Ovary (tissue), 7 donors: ENCODE measurements at regions not wholly inside any gene's neighbourhood (a gene's known extent, or its start where the extent isn't known, plus 50 kb on each side); places are given as distances from the start of the nearest gene placed in this dataset.
"Not testable (repeated sequence)": the region's sequence is repeated elsewhere in the genome, so short reads cannot be mapped to it uniquely, and the experiment has no call there.

Experiments used
- DNase-seq, 5 donors: peaks; one replicate each; pipeline ENCODE4 v3.0.0-alpha.2; 2019 to 2020
- H3K27ac ChIP-seq, 2 donors: fragments of 200-600 bp; one replicate each; pipeline versions ENCODE4 v1.5.1 to v1.8.0; 2019 to 2022
- H3K27me3 ChIP-seq: fragments of 200-600 bp; one replicate; pipeline ENCODE4 v1.8.0; 2022
- H3K36me3 ChIP-seq: fragments of 200-600 bp; sonication (generic); one replicate; pipeline ENCODE4 v1.5.1; 2019
- H3K4me1 ChIP-seq: one replicate; pipeline ENCODE4 v1.8.1; 2013; ENCODE audit warnings: mild to moderate bottlenecking, moderate library complexity; ENCODE audit not compliant: insufficient read depth
- H3K4me3 ChIP-seq: fragments of 200-600 bp; sonication (generic); one replicate; pipeline ENCODE4 v1.5.1; 2017
- H3K9me3 ChIP-seq, 2 donors: fragments of 200-600 bp in 1 of 2; sonication (generic) in 1 of 2; one replicate each; pipeline versions ENCODE4 v1.5.1 to v1.8.1; 2013 to 2019; ENCODE audit warnings: mild to moderate bottlenecking in 1 of 2, moderate library complexity in 1 of 2
- CTCF ChIP-seq, 3 donors: fragments of 450-650 bp in 2 of 3; fragments of 200-600 bp in 1 of 3; IDR thresholded peaks; one replicate each; pipeline versions ENCODE4 v1.5.1 to v1.8.0; 2016 to 2022; ENCODE audit warnings: antibody characterized with exemption in 3 of 3, mild to moderate bottlenecking in 1 of 3
- EP300 ChIP-seq: sonication (generic); formaldehyde crosslinking; IDR thresholded peaks from one replicate; pipeline ENCODE4 v1.6.1; 2017; ENCODE audit warnings: antibody characterized with exemption
- POLR2A ChIP-seq: fragments of 450-650 bp; IDR thresholded peaks from one replicate; pipeline ENCODE4 v1.6.1; 2017; ENCODE audit warnings: antibody characterized with exemption, mild to moderate bottlenecking, moderate library complexity
- WGBS, 3 donors: extraction: QIAGEN DNeasy Blood & Tissue Kit in 1 of 3; methylation state at CpG; one replicate each; pipeline versions ENCODE4 v1.1.5 to v1.1.7; 2013 to 2017; 5-methylcytosine and 5-hydroxymethylcytosine counted together
- intact Hi-C, 4 donors: fragments of 100-400 bp; cut with DNase I; formaldehyde crosslinking; loops; one replicate each; pipeline versions ENCODE4 v1.11.0 to v1.15.1; 2022 to 2023
- donor health status: DM: no; HTN: no; CAD: no; lungs with moderate emphysema.
- donor health status: DM: no; HTN: no; CAD: no.
- donor health status: Bipolar disorder and iron deficiency.
- donor health status: DM: no; HTN: no; CAD: no.
- donor health status: DM: yes; HTN: yes; CAD: no.

- no peaks in the 10 kb centered on the region for H3K9me3 ChIP-seq
- H3K27me3 ChIP-seq: no peaks in the 10 kb centered on the region
- WGBS, 3 donors: 83 to 84% (median 83%) methylated on average over 2 of the region's 2 CpGs
- no peak for DNase-seq
- no peaks in the 10 kb centered on the region for H3K36me3 ChIP-seq
- no peak for TF ChIP-seq CTCF (IDR thresholded peaks at IDR 0.05)
- TF ChIP-seq POLR2A: no peak
- no peak for TF ChIP-seq EP300
- H3K4me3 ChIP-seq: no peak overlapping the region
- intact Hi-C loops: no loop called here
- no peak overlapping the region for H3K27ac ChIP-seq
- no peaks in the 10 kb centered on the region for H3K4me1 ChIP-seq
Observed at GRCh38 chr6:102763891-102764290, 1370.4 kb downstream of the GRIK2 start.

GRCh38 chr6:102761872-102762271 is 1368.4 kb downstream of the GRIK2 start:
- WGBS, 3 donors: 50 to 66% (median 60%) methylated on average over 4 of the region's 4 CpGs
- TF ChIP-seq EP300 (no peak), CTCF (IDR thresholded peaks at IDR 0.05) (no peak), POLR2A (no peak)
- no peaks in the 10 kb centered on the region for H3K4me1 ChIP-seq
- no peaks in the 10 kb centered on the region for H3K9me3 ChIP-seq
- H3K27ac ChIP-seq: no peak overlapping the region
- H3K27me3 ChIP-seq: no peaks in the 10 kb centered on the region
- H3K36me3 ChIP-seq: no peaks in the 10 kb centered on the region
- intact Hi-C loops: no loop called here
- no peak overlapping the region for H3K4me3 ChIP-seq
- DNase-seq: no peak

- DNase-seq: no peak
- no peaks in the 10 kb centered on the region for H3K9me3 ChIP-seq
- no peaks in the 10 kb centered on the region for H3K27me3 ChIP-seq
- H3K27ac ChIP-seq: no peak overlapping the region
- no peaks in the 10 kb centered on the region for H3K4me1 ChIP-seq
- H3K4me3 ChIP-seq: no peak overlapping the region
- intact Hi-C loops: no loop called here
- TF ChIP-seq CTCF (IDR thresholded peaks at IDR 0.05) (no peak), POLR2A (no peak), EP300 (no peak)
- no peaks in the 10 kb centered on the region for H3K36me3 ChIP-seq
- 72 to 84% (median 76%) methylated on average over 2 of the region's 2 CpGs for WGBS, 3 donors
Observed at GRCh38 chr6:102759415-102759814, 1365.9 kb downstream of the GRIK2 start.

GRCh38 chr6:102758536-102758935 is 1365.0 kb downstream of the GRIK2 start:
- WGBS, 3 donors: 91 to 93% (median 91%) methylated on average over 19 of the region's 19 CpGs
- DNase-seq, intact Hi-C loops, H3K9me3 ChIP-seq, H3K36me3 ChIP-seq, H3K4me3 ChIP-seq, H3K27ac ChIP-seq, H3K27me3 ChIP-seq, H3K4me1 ChIP-seq: not testable (repeated sequence)

GRCh38 chr6:102749210-102749971 is 1355.9 kb downstream of the GRIK2 start:
- no peaks in the 10 kb centered on the region for H3K4me1 ChIP-seq
- intact Hi-C loops: no loop called here
- H3K9me3 ChIP-seq: no peaks in the 10 kb centered on the region
- WGBS, 3 donors: 55 to 74% (median 57%) methylated on average over 2 of the region's 2 CpGs
- TF ChIP-seq POLR2A (no peak), EP300 (no peak), CTCF (IDR thresholded peaks at IDR 0.05) (no peak)
- no peaks in the 10 kb centered on the region for H3K36me3 ChIP-seq
- no peaks in the 10 kb centered on the region for H3K27me3 ChIP-seq
- DNase-seq: no peak
- no peak overlapping the region for H3K27ac ChIP-seq
- no peak overlapping the region for H3K4me3 ChIP-seq
